GM23338 (cell line): ENCODE measurements at regions not wholly inside any gene's neighbourhood (a gene's known extent, or its start where the extent isn't known, plus 50 kb on each side); places are given as distances from the start of the nearest gene placed in this dataset.

Experiments used
- ATAC-seq: fragments of 200-7000 bp; cut with Tn5 transposase; 3 replicates; pipeline ENCODE4 v1.9.1; 2020
- DNase-seq: peaks from one replicate; pipeline ENCODE4 v3.0.0-alpha.2; 2015; ENCODE audit warnings: low spot score
- H2AFZ ChIP-seq: fragments of 200-600 bp; sonication (generic); 2 replicates; pipeline ENCODE4 v1.8.0; 2016; ENCODE audit warnings: antibody characterized with exemption, mild to moderate bottlenecking, moderate library complexity
- H3F3A ChIP-seq: fragments of 200-600 bp; sonication (generic); replicated peaks from 2 replicates; pipeline ENCODE4 v1.8.0; 2017; ENCODE audit warnings: antibody characterized with exemption, mixed run types, low read depth
- H3K27ac ChIP-seq: fragments of 200-600 bp; sonication (generic); 2 replicates; pipeline ENCODE4 v1.6.1; 2016; ENCODE audit warnings: low read depth
- H3K27me3 ChIP-seq: fragments of 200-600 bp; sonication (generic); 2 replicates; pipeline ENCODE4 v1.8.0; 2016; ENCODE audit warnings: mild to moderate bottlenecking, mixed run types, moderate library complexity; ENCODE audit not compliant: insufficient read depth
- H3K36me3 ChIP-seq: fragments of 200-600 bp; sonication (generic); 2 replicates; pipeline ENCODE4 v1.8.0; 2016; ENCODE audit warnings: mild to moderate bottlenecking; ENCODE audit not compliant: insufficient read depth
- H3K4me1 ChIP-seq: fragments of 200-600 bp; sonication (generic); 2 replicates; pipeline ENCODE4 v1.8.0; 2016; ENCODE audit warnings: mild to moderate bottlenecking, moderate library complexity; ENCODE audit not compliant: insufficient read depth
- H3K4me2 ChIP-seq: fragments of 200-600 bp; sonication (generic); 2 replicates; pipeline ENCODE4 v1.7.1; 2017; ENCODE audit warnings: mixed run types
- H3K4me3 ChIP-seq: fragments of 200-600 bp; sonication (generic); 2 replicates; pipeline ENCODE4 v1.6.1; 2016; ENCODE audit warnings: mixed run types
- H3K79me2 ChIP-seq: fragments of 200-600 bp; sonication (generic); replicated peaks from 2 replicates; pipeline ENCODE4 v1.8.0; 2017; ENCODE audit warnings: mild to moderate bottlenecking; ENCODE audit not compliant: insufficient read depth
- H3K9me2 ChIP-seq: fragments of 200-600 bp; sonication (generic); 2 replicates; pipeline ENCODE4 v1.8.0; 2017; ENCODE audit not compliant: insufficient read depth
- H4K20me1 ChIP-seq: fragments of 200-600 bp; sonication (generic); replicated peaks from 2 replicates; pipeline ENCODE4 v1.8.0; 2017; ENCODE audit warnings: mild to moderate bottlenecking; ENCODE audit not compliant: insufficient read depth
- H3K27ac Mint-ChIP-seq: 2 replicates; pipeline ENCODE4 v1.8.0; 2020; ENCODE audit warnings: inconsistent platforms, mild to moderate bottlenecking, moderate library complexity, mixed read lengths
- H3K27me3 Mint-ChIP-seq: 3 replicates; pipeline ENCODE4 v1.8.0; 2022; ENCODE audit warnings: low read depth, mild to moderate bottlenecking, moderate library complexity, mixed read lengths, inconsistent platforms; ENCODE audit not compliant: insufficient read depth, poor library complexity
- H3K36me3 Mint-ChIP-seq: 3 replicates; pipeline ENCODE4 v1.8.0; 2021; ENCODE audit warnings: low read depth, mild to moderate bottlenecking, inconsistent platforms, moderate library complexity, mixed read lengths
- H3K4me1 Mint-ChIP-seq: 3 replicates; pipeline ENCODE4 v1.8.0; 2020; ENCODE audit warnings: mild to moderate bottlenecking, inconsistent platforms, mixed read lengths
- H3K4me3 Mint-ChIP-seq: 3 replicates; pipeline ENCODE4 v1.8.0; 2021; ENCODE audit warnings: moderate library complexity, mild to moderate bottlenecking, inconsistent platforms, mixed read lengths
- H3K9me3 Mint-ChIP-seq: 3 replicates; pipeline ENCODE4 v1.8.0; 2020; ENCODE audit warnings: moderate library complexity, mild to moderate bottlenecking, inconsistent platforms, mixed read lengths
- CREB1 ChIP-seq: fragments of 250-450 bp; sonication (Bioruptor Pico); IDR thresholded peaks from 2 replicates; pipeline ENCODE4 v1.5.0; 2020; ENCODE audit warnings: low read depth, mild to moderate bottlenecking, moderate library complexity
- CTCF ChIP-seq, 2 experiments: fragments of 200-600 bp in 1 of 2; sonication (generic) in 1 of 2; conservative IDR thresholded peaks; 2 replicates each; pipeline versions ENCODE4 v1.5.1 to v1.6.1; 2016 to 2017; ENCODE audit warnings: antibody characterized with exemption in 2 of 2, low read depth in 2 of 2, mild to moderate bottlenecking in 2 of 2, moderate library complexity in 1 of 2
- ETS1 ChIP-seq: IDR thresholded peaks from 2 replicates; pipeline ENCODE4 v1.6.1; 2016; ENCODE audit warnings: antibody characterized with exemption
- EZH2phosphoT487 ChIP-seq: fragments of 200-600 bp; sonication (generic); IDR thresholded peaks from one replicate; pipeline ENCODE4 v1.8.1; 2018; ENCODE audit warnings: antibody characterized with exemption; ENCODE audit not compliant: unreplicated experiment
- JUNB ChIP-seq: IDR thresholded peaks from one replicate; pipeline ENCODE4 v1.6.1; 2016; ENCODE audit warnings: antibody characterized with exemption; ENCODE audit not compliant: unreplicated experiment
- REST ChIP-seq: IDR thresholded peaks from one replicate; pipeline ENCODE4 v1.6.1; 2018; ENCODE audit warnings: antibody characterized with exemption; ENCODE audit not compliant: unreplicated experiment
- STAT1 ChIP-seq: IDR thresholded peaks from one replicate; pipeline ENCODE4 v1.6.1; 2016; ENCODE audit warnings: antibody characterized with exemption; ENCODE audit not compliant: unreplicated experiment
- ZNF114 ChIP-seq: fragments of 250-450 bp; sonication (Bioruptor Pico); IDR thresholded peaks from 2 replicates; pipeline ENCODE4 v1.5.0; 2020; ENCODE audit warnings: mild to moderate bottlenecking, moderate library complexity
- ZNF331 ChIP-seq: fragments of 250-450 bp; sonication (Bioruptor Pico); IDR thresholded peaks from 2 replicates; pipeline ENCODE4 v1.5.0; 2020; ENCODE audit warnings: low read depth, mild to moderate bottlenecking, moderate library complexity

- no peak for TF ChIP-seq REST
These were observed 1292.8 kb downstream of the DSC3 start (continued) for GRCh38 chr18:29749704-29750103.

- Histone ChIP-seq H3K9me2 (no peaks in the 10 kb centered on the region), H3F3A (no peaks in the 10 kb centered on the region), H3K27ac (no peak overlapping the region), H4K20me1 (no peaks in the 10 kb centered on the region), H2AFZ (no peak overlapping the region), H3K79me2 (no peaks in the 10 kb centered on the region), H3K27me3 (no peaks in the 10 kb centered on the region), H3K4me1 (no peaks in the 10 kb centered on the region), H3K4me2 (no peak overlapping the region), H3K36me3 (no peaks in the 10 kb centered on the region), H3K4me3 (no peak overlapping the region)
- no peaks in the 10 kb centered on the region for H3K27me3 Mint-ChIP-seq
- H3K4me3 Mint-ChIP-seq, result no peak overlapping the region
- ATAC-seq, result no peak
- no peaks in the 10 kb centered on the region for H3K4me1 Mint-ChIP-seq
- no peaks in the 10 kb centered on the region for H3K36me3 Mint-ChIP-seq
- no peaks in the 10 kb centered on the region for H3K9me3 Mint-ChIP-seq
- no peak overlapping the region for H3K27ac Mint-ChIP-seq
- DNase-seq, result no peak
- TF ChIP-seq CTCF (conservative IDR thresholded peaks at IDR 0.05; ENCODE audit: low read depth in 2 of 2) (no peak), JUNB (no peak), STAT1 (no peak), ZNF114 (CRISPR knock-in tag) (no peak), EZH2phosphoT487 (no peak), CREB1 (no peak), ZNF331 (CRISPR knock-in tag) (no peak), ETS1 (no peak), REST (no peak)
These were observed 1301.1 kb downstream of the DSC3 start for GRCh38 chr18:29741461-29741860.
